ENCODE measurements at regions not wholly inside any gene's neighbourhood (a gene's known extent, or its start where the extent isn't known, plus 50 kb on each side); places are given as distances from the start of the nearest gene placed in this dataset.

DNA sequence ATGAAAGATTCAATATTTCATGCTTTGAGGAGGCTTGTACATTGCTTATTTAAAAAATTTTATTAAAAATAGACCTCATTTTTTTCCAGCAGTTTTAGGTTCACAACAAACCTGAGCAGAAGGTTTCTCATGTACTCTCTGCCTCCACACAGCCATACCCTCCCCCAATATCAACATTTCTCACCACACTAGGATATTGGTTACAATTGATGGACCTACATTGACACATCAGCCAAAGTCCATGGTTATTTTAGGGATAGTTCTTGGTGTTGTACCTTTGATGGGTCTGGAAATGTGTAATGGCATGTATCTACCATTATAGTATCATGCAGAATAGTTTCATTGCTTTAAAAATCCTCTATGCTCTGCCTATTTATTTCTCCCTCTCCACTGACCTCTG is 611.0 kb downstream of the KCTD8 start:
- no peak overlapping the region for H3K4me2 ChIP-seq (ENCODE audit: low read depth, low read length)
- H3K36me3 ChIP-seq (replicated peaks; ENCODE audit: insufficient read depth, low read length): no peaks in the 10 kb centered on the region
- no peak overlapping the region for H3K4me3 ChIP-seq (ENCODE audit: low read length)
- peaks cover 22% of the 10 kb centered on the region for H3K4me1 ChIP-seq (ENCODE audit: low read length)
- H3K9me3 ChIP-seq (replicated peaks; ENCODE audit: insufficient read depth, low read length): no peaks in the 10 kb centered on the region
- H3K9ac ChIP-seq (ENCODE audit: low read length): no peak overlapping the region
- no peak for DNase-seq
- TF ChIP-seq EZH2phosphoT487 (IDR thresholded peaks at IDR 0.05; ENCODE audit: low read length) (no peak), EZH2 (optimal IDR thresholded peaks at IDR 0.05; ENCODE audit: low read depth, low read length) (no peak)
- TF ChIP-seq, protein P1, sequence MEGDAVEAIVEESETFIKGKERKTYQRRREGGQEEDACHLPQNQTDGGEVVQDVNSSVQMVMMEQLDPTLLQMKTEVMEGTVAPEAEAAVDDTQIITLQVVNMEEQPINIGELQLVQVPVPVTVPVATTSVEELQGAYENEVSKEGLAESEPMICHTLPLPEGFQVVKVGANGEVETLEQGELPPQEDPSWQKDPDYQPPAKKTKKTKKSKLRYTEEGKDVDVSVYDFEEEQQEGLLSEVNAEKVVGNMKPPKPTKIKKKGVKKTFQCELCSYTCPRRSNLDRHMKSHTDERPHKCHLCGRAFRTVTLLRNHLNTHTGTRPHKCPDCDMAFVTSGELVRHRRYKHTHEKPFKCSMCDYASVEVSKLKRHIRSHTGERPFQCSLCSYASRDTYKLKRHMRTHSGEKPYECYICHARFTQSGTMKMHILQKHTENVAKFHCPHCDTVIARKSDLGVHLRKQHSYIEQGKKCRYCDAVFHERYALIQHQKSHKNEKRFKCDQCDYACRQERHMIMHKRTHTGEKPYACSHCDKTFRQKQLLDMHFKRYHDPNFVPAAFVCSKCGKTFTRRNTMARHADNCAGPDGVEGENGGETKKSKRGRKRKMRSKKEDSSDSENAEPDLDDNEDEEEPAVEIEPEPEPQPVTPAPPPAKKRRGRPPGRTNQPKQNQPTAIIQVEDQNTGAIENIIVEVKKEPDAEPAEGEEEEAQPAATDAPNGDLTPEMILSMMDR (IDR thresholded peaks at IDR 0.05; ENCODE audit: low read length): no peak
- H2AFZ ChIP-seq (ENCODE audit: low read length): no peak overlapping the region
- H3K9me2 ChIP-seq (replicated peaks; ENCODE audit: insufficient read depth, low read length): no peaks in the 10 kb centered on the region
- H3K27ac ChIP-seq (ENCODE audit: low read length): no peak overlapping the region
- H3F3A ChIP-seq (ENCODE audit: insufficient read depth, low read length): peaks cover 12% of the 10 kb centered on the region
- H3K79me2 ChIP-seq (ENCODE audit: low read length): no peaks in the 10 kb centered on the region
- H3K27me3 ChIP-seq (replicated peaks; ENCODE audit: insufficient read depth, low read length): no peaks in the 10 kb centered on the region
- no peaks in the 10 kb centered on the region for H4K20me1 ChIP-seq (ENCODE audit: insufficient read depth, low read length)

DNA sequence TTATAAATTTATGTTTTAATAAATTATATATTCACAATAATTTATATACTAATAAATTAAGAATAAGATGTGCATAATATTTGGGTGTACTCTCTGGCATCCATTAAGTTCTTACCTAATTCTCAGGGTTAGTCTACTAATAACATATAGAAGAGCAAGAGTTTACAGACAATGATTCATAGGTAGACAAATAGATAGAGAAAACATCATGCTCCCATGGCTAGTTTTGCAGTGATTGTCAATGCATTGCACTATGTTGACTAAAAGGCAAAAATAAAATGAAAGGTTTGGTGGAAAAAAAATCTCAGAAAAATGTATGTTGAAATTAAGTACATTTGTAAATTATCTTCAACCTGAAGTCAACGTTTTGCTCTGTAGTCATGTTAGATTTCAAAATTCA is 606.0 kb downstream of the KCTD8 start:
- Histone ChIP-seq H2AFZ (ENCODE audit: low read length) (no peak overlapping the region), H3K4me2 (ENCODE audit: low read depth, low read length) (no peak overlapping the region), H3K27ac (ENCODE audit: low read length) (no peak overlapping the region), H3K9me3 (replicated peaks; ENCODE audit: insufficient read depth, low read length) (no peaks in the 10 kb centered on the region), H3K36me3 (replicated peaks; ENCODE audit: insufficient read depth, low read length) (no peaks in the 10 kb centered on the region), H4K20me1 (ENCODE audit: insufficient read depth, low read length) (no peaks in the 10 kb centered on the region), H3K9me2 (replicated peaks; ENCODE audit: insufficient read depth, low read length) (no peaks in the 10 kb centered on the region), H3K4me1 (ENCODE audit: low read length) (no peaks in the 10 kb centered on the region), H3K79me2 (ENCODE audit: low read length) (no peaks in the 10 kb centered on the region), H3F3A (ENCODE audit: insufficient read depth, low read length) (no peaks in the 10 kb centered on the region), H3K4me3 (ENCODE audit: low read length) (no peak overlapping the region), H3K9ac (ENCODE audit: low read length) (no peak overlapping the region), H3K27me3 (replicated peaks; ENCODE audit: insufficient read depth, low read length) (no peaks in the 10 kb centered on the region)
- no peak for DNase-seq
- TF ChIP-seq EZH2phosphoT487 (IDR thresholded peaks at IDR 0.05; ENCODE audit: low read length) (no peak), EZH2 (optimal IDR thresholded peaks at IDR 0.05; ENCODE audit: low read depth, low read length) (no peak)
- TF ChIP-seq, protein P1 (IDR thresholded peaks at IDR 0.05; ENCODE audit: low read length): no peak

DNA sequence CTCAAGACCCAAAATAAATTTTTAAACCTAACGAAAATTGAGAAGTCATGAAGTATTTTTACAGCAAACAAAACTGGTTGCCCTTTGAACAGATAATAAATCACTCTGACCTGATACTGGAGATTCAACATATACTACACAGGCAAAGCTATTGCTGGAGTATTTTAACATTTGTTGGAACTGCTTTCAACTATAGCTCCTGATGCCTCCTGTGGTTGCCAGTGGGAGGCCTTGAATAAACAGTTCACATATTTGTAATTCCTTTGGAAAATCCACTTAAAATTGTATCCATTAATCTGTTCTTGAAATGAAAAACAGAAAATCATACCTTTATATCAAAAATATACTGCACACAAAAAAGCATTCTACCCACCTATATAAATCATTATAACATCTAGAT is 605.1 kb downstream of the KCTD8 start:
- Histone ChIP-seq H3K36me3 (replicated peaks; ENCODE audit: insufficient read depth, low read length) (no peaks in the 10 kb centered on the region), H3K79me2 (ENCODE audit: low read length) (no peaks in the 10 kb centered on the region), H2AFZ (ENCODE audit: low read length) (no peak overlapping the region), H3K27ac (ENCODE audit: low read length) (no peak overlapping the region), H3F3A (ENCODE audit: insufficient read depth, low read length) (no peaks in the 10 kb centered on the region), H3K9ac (ENCODE audit: low read length) (no peak overlapping the region), H3K9me3 (replicated peaks; ENCODE audit: insufficient read depth, low read length) (no peaks in the 10 kb centered on the region), H3K4me1 (ENCODE audit: low read length) (no peaks in the 10 kb centered on the region), H3K27me3 (replicated peaks; ENCODE audit: insufficient read depth, low read length) (no peaks in the 10 kb centered on the region), H4K20me1 (ENCODE audit: insufficient read depth, low read length) (no peaks in the 10 kb centered on the region), H3K4me3 (ENCODE audit: low read length) (no peak overlapping the region), H3K4me2 (ENCODE audit: low read depth, low read length) (no peak overlapping the region), H3K9me2 (replicated peaks; ENCODE audit: insufficient read depth, low read length) (no peaks in the 10 kb centered on the region)
- no peak for TF ChIP-seq EZH2phosphoT487 (IDR thresholded peaks at IDR 0.05; ENCODE audit: low read length)
- no peak for TF ChIP-seq EZH2 (optimal IDR thresholded peaks at IDR 0.05; ENCODE audit: low read depth, low read length)
- TF ChIP-seq, protein P1 (IDR thresholded peaks at IDR 0.05; ENCODE audit: low read length): no peak
- no peak for DNase-seq

Data from MM.1S (cell line).